Transverse colon (tissue), 4 donors: ENCODE measurements at regions not wholly inside any gene's neighbourhood (a gene's known extent, or its start where the extent isn't known, plus 50 kb on each side); places are given as distances from the start of the nearest gene placed in this dataset.

Source experiments
- EP300 ChIP-seq: sonication (generic); formaldehyde crosslinking; IDR thresholded peaks from one replicate; pipeline ENCODE4 v1.6.1; 2017; ENCODE audit warnings: antibody characterized with exemption, low read depth
- POLR2A ChIP-seq: fragments of 450-650 bp; IDR thresholded peaks from one replicate; pipeline ENCODE4 v1.6.1; 2016; ENCODE audit warnings: antibody characterized with exemption, mild to moderate bottlenecking, moderate library complexity
- POLR2AphosphoS5 ChIP-seq, 3 donors: sonication (generic); formaldehyde crosslinking; IDR thresholded peaks; one replicate each; pipeline ENCODE4 v1.6.1; 2016; ENCODE audit warnings: antibody characterized with exemption in 3 of 3
- TF ChIP-seq, protein P1 (sequence below), 5 experiments: fragments of 200-600 bp in 3 of 5; fragments of 450-650 bp in 2 of 5; sonication (generic) in 3 of 5; IDR thresholded peaks; 1 replicate in 2 of 5; 2 replicates in 3 of 5; pipeline ENCODE4 v1.5.1; 2016 to 2017; ENCODE audit warnings: antibody characterized with exemption in 5 of 5, inconsistent platforms in 3 of 5, mild to moderate bottlenecking in 2 of 5, moderate library complexity in 1 of 5

DNA sequence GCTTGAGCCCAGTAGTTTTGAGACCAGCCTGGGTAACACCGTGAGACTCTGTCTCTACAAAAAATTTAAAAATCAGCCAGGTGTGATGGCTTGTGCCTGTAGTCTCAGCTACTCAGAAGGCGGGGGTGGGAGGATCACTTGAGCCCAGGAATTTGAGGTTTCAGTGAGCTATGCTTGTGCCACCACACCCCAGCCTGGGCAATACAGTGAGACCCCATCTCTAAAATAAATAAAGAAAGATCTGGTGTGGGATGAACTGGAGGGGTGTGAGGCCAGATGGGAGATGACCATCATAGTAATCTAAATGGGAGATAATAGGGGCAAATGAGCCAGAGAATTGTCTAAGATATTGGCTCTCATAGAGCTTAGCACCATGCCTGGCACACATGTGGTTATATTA is 60.1 kb upstream of the TRABD2B start:
- TF ChIP-seq, protein P1, sequence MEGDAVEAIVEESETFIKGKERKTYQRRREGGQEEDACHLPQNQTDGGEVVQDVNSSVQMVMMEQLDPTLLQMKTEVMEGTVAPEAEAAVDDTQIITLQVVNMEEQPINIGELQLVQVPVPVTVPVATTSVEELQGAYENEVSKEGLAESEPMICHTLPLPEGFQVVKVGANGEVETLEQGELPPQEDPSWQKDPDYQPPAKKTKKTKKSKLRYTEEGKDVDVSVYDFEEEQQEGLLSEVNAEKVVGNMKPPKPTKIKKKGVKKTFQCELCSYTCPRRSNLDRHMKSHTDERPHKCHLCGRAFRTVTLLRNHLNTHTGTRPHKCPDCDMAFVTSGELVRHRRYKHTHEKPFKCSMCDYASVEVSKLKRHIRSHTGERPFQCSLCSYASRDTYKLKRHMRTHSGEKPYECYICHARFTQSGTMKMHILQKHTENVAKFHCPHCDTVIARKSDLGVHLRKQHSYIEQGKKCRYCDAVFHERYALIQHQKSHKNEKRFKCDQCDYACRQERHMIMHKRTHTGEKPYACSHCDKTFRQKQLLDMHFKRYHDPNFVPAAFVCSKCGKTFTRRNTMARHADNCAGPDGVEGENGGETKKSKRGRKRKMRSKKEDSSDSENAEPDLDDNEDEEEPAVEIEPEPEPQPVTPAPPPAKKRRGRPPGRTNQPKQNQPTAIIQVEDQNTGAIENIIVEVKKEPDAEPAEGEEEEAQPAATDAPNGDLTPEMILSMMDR (IDR thresholded peaks at IDR 0.05), result no peak
- no peak for TF ChIP-seq POLR2AphosphoS5 (IDR thresholded peaks at IDR 0.05)
- no peak for TF ChIP-seq POLR2A
- TF ChIP-seq EP300, result no peak
